GM12878 (cell line): ENCODE measurements at regions not wholly inside any gene's neighbourhood (a gene's known extent, or its start where the extent isn't known, plus 50 kb on each side); places are given as distances from the start of the nearest gene placed in this dataset.

Experiments
- ATAC-seq: fragments of 200-7000 bp; cut with Tn5 transposase; 3 replicates; pipeline ENCODE4 v1.9.1; 2020; ENCODE audit warnings: mild to moderate bottlenecking, moderate library complexity
- BruUV-seq: library from RNA; stranded (reverse); fragments of 400-500 nt; replicated peaks from 2 replicates; lab custom pipeline; 2021; lab: Mats Ljungman, UMichigan
- CTCF ChIA-PET: fragments of 300-600 bp; sonication (Branson Sonifier 250); formaldehyde crosslinking; extraction: SDS; loops from one replicate; lab custom pipeline; 2021; ENCODE audit warnings: inconsistent platforms; lab: Yijun Ruan, JAX
- POLR2A ChIA-PET: fragments of 350-600 bp; formaldehyde crosslinking; extraction: SDS; loops from one replicate; lab custom pipeline; 2021; ENCODE audit warnings: inconsistent platforms; lab: Charles Lee
- RAD21 ChIA-PET: fragments of 300-600 bp; sonication (Branson Sonifier 250); formaldehyde crosslinking; loops from one replicate; lab custom pipeline; 2023; ENCODE audit warnings: antibody characterized with exemption; ENCODE audit not compliant: unreplicated experiment; lab: Charles Lee
- SMC1A ChIA-PET: fragments of 300-600 bp; sonication (Branson Sonifier 250); formaldehyde crosslinking; loops from one replicate; lab custom pipeline; 2023; ENCODE audit not compliant: unreplicated experiment, uncharacterized antibody; lab: Charles Lee
- DNase-seq: peaks from one replicate; pipeline ENCODE4 v3.0.0-alpha.2; 2011; ENCODE audit warnings: low read depth, low spot score
- FAIRE-seq: peaks from 3 replicates; lab custom pipeline; 2011; peaks lifted over from hg19 to GRCh38; lab: Jason Lieb, UNC
- H2AFZ ChIP-seq: 2 replicates; pipeline ENCODE4 v1.6.0; 2011; ENCODE audit warnings: low read depth, low read length, control low read depth; ENCODE audit not compliant: control insufficient read depth
- H3K27ac ChIP-seq: 2 replicates; pipeline ENCODE4 v1.5.1; 2011; ENCODE audit warnings: control low read depth; ENCODE audit not compliant: control insufficient read depth, insufficient read depth
- H3K27me3 ChIP-seq, 2 experiments: replicated peaks in 1 of 2; 2 replicates each; pipeline versions ENCODE4 v1.6.0 to v1.6.1; 2011; ENCODE audit warnings: low read length in 1 of 2; ENCODE audit not compliant: control insufficient read depth in 2 of 2, insufficient read depth in 2 of 2
- H3K36me3 ChIP-seq, 2 experiments: 2 replicates each; pipeline ENCODE4 v1.5.1; 2011; ENCODE audit warnings: low read length in 1 of 2; ENCODE audit not compliant: control insufficient read depth in 2 of 2, insufficient read depth in 2 of 2
- H3K4me1 ChIP-seq: 2 replicates; pipeline ENCODE4 v1.6.1; 2011; ENCODE audit warnings: mild to moderate bottlenecking, low read length, moderate library complexity, mixed read lengths; ENCODE audit not compliant: control insufficient read depth, insufficient read depth
- H3K4me2 ChIP-seq: 2 replicates; pipeline ENCODE4 v1.6.0; 2011; ENCODE audit warnings: control low read depth; ENCODE audit not compliant: control insufficient read depth, insufficient read depth
- H3K4me3 ChIP-seq: fragments of 200-600 bp; sonication (generic); 2 replicates; pipeline ENCODE4 v1.5.1; 2016
- H3K79me2 ChIP-seq: 2 replicates; pipeline ENCODE4 v1.6.0; 2011; ENCODE audit warnings: low read length; ENCODE audit not compliant: control insufficient read depth, insufficient read depth
- H3K9ac ChIP-seq: 2 replicates; pipeline ENCODE4 v1.8.0; 2011; ENCODE audit warnings: low read length, control low read depth, mixed read lengths; ENCODE audit not compliant: control insufficient read depth, insufficient read depth
- H3K9me3 ChIP-seq: replicated peaks from 3 replicates; pipeline ENCODE4 v1.5.1; 2011; ENCODE audit warnings: mild to moderate bottlenecking, low read length; ENCODE audit not compliant: control insufficient read depth, insufficient read depth
- H4K20me1 ChIP-seq: 2 replicates; pipeline ENCODE4 v1.6.0; 2011; ENCODE audit not compliant: control insufficient read depth, insufficient read depth
- ATF7 ChIP-seq: fragments of 450-650 bp; IDR thresholded peaks from 2 replicates; pipeline ENCODE4 v1.6.1; 2016; ENCODE audit warnings: low read depth, mild to moderate bottlenecking
- BHLHE40 ChIP-seq, 2 experiments: fragments of 450-650 bp in 1 of 2; IDR thresholded peaks; 2 replicates each; pipeline ENCODE4 v1.6.1; 2011 to 2017; ENCODE audit warnings: low read depth in 2 of 2, borderline replicate concordance in 1 of 2, improper control_type of control experiment in 1 of 2, low read length in 1 of 2, mild to moderate bottlenecking in 1 of 2
- CREM ChIP-seq: IDR thresholded peaks from 2 replicates; pipeline ENCODE4 v1.6.1; 2014; ENCODE audit warnings: antibody characterized with exemption, low read depth
- E4F1 ChIP-seq: fragments of 450-650 bp; IDR thresholded peaks from 2 replicates; pipeline ENCODE4 v1.6.1; 2018; ENCODE audit warnings: borderline replicate concordance, mild to moderate bottlenecking; ENCODE audit not compliant: partially characterized antibody
- EZH2 ChIP-seq: IDR thresholded peaks from 2 replicates; pipeline ENCODE4 v1.6.1; 2012; ENCODE audit warnings: low read depth, mild to moderate bottlenecking, control low read depth, inconsistent platforms, low read length, borderline replicate concordance; ENCODE audit not compliant: control insufficient read depth
- MTA2 ChIP-seq: fragments of 450-650 bp; IDR thresholded peaks from 2 replicates; pipeline ENCODE4 v1.6.1; 2016; ENCODE audit warnings: low read depth, mild to moderate bottlenecking, moderate library complexity
- MXI1 ChIP-seq: fragments of 150-350 bp; IDR thresholded peaks from 2 replicates; pipeline ENCODE4 v1.6.1; 2011; ENCODE audit warnings: low read depth, mild to moderate bottlenecking, inconsistent platforms, low read length, improper control_type of control experiment
- NFIC ChIP-seq: IDR thresholded peaks from 2 replicates; pipeline ENCODE4 v1.6.1; 2012; ENCODE audit warnings: low read depth, mild to moderate bottlenecking, inconsistent platforms, low read length, moderate library complexity
- NRF1 ChIP-seq: conservative IDR thresholded peaks from 2 replicates; pipeline ENCODE4 v1.6.1; 2011; ENCODE audit warnings: mild to moderate bottlenecking, low read depth, low read length, improper control_type of control experiment
- PAX8 ChIP-seq: fragments of 450-650 bp; IDR thresholded peaks from 2 replicates; pipeline ENCODE4 v1.6.1; 2017; ENCODE audit warnings: mild to moderate bottlenecking, moderate library complexity
- RAD51 ChIP-seq: fragments of 450-650 bp; IDR thresholded peaks from 2 replicates; pipeline ENCODE4 v1.6.1; 2016; ENCODE audit warnings: moderate library complexity, mild to moderate bottlenecking, inconsistent platforms
- SMC3 ChIP-seq: IDR thresholded peaks from 2 replicates; pipeline ENCODE4 v1.6.1; 2011; ENCODE audit warnings: low read length, improper control_type of control experiment, borderline replicate concordance
- SREBF1 ChIP-seq: IDR thresholded peaks from 2 replicates; pipeline ENCODE4 v1.6.1; 2012; ENCODE audit warnings: mild to moderate bottlenecking, low read length
- TBL1XR1 ChIP-seq: IDR thresholded peaks from 2 replicates; pipeline ENCODE4 v1.6.1; 2012; ENCODE audit warnings: low read depth, low read length, improper control_type of control experiment
- TCF3 ChIP-seq: IDR thresholded peaks from 2 replicates; pipeline ENCODE4 v1.6.1; 2012; ENCODE audit warnings: low read depth, mild to moderate bottlenecking, low read length, borderline replicate concordance; ENCODE audit not compliant: insufficient read depth
- WGBS: methylation state at CpG from one replicate; pipeline ENCODE4 v1.1.6; 2016; ENCODE audit warnings: low lambda C conversion rate; ENCODE audit not compliant: insufficient replicate concordance, insufficient coverage; ENCODE audit errors: missing lambda C conversion rate; 5-methylcytosine and 5-hydroxymethylcytosine counted together
- in situ Hi-C: fragments of 300-500 bp; cut with MboI; formaldehyde crosslinking; loops from 9 replicates; pipeline ENCODE4 v1.14.3; 2018; ENCODE audit warnings: mixed read lengths
- intact Hi-C: fragments of 100-400 bp; cut with micrococcal nuclease; formaldehyde crosslinking; loops from one replicate; pipeline ENCODE4 v1.14.2; 2022; ENCODE audit not compliant: unreplicated experiment
- TF ChIP-seq, protein P1 (sequence below): IDR thresholded peaks from 2 replicates; pipeline ENCODE4 v1.6.1; 2011; ENCODE audit warnings: low read depth, mild to moderate bottlenecking, low read length, moderate library complexity, borderline replicate concordance; ENCODE audit errors: extremely low read depth

DNA sequence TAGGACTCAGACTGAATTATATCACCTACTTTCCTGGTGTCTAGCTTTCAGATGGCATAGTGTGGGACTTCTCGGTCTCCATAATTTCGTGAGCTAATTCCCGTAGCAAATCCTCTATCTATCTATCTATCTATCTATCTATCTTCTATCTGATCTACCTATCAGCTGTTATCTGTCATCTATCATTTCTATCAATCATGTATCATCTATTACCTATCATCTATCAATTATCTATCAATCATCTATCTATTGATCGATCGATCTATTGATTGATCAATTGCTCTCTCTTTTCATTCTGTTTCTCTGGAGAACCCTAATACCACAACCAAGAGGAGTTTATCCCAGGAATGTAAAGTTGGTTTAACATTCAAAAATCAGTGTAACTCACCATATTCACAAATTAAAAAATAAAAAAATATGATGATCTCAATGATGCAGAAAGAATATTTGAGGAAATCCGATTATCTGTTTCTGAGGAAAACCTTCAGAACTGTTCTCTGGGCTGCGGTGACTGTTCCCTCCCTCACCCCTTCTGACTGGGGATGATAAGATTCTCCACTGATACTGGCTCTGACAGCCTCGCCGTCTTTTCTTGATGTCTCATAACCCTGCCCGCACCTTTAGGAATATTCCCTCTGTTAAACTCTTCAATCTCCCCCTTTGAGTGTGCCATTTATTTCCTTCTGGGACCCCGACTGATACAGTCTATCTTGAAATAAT is 147.7 kb downstream of the ACTR3B start:
- no peak overlapping the region for H3K27ac ChIP-seq
- WGBS: 52% methylated on average over 11 of the region's 11 CpGs
- H4K20me1 ChIP-seq: no peaks in the 10 kb centered on the region
- H3K36me3 ChIP-seq: no peaks in the 10 kb centered on the region
- no peak overlapping the region for H2AFZ ChIP-seq
- no peaks in the 10 kb centered on the region for H3K27me3 ChIP-seq
- ChIA-PET RAD21 (no interaction called here), POLR2A (no interaction called here), CTCF (no interaction called here)
- no peaks in the 10 kb centered on the region for H3K4me1 ChIP-seq
- no peak overlapping the region for H3K4me2 ChIP-seq
- FAIRE-seq: no peak
- DNase-seq: no peak
- intact Hi-C loops: no loop called here
- no peak overlapping the region for H3K4me3 ChIP-seq
- no peaks in the 10 kb centered on the region for H3K9me3 ChIP-seq
- no peaks in the 10 kb centered on the region for H3K79me2 ChIP-seq
- no peak for ATAC-seq
- H3K9ac ChIP-seq: no peak overlapping the region
- TF ChIP-seq ATF7 (no peak), SMC3 (no peak), RAD51 (no peak), SREBF1 (no peak), BHLHE40 (IDR thresholded peaks at IDR 0.05; ENCODE audit: borderline replicate concordance in 1 of 2, low read depth in 2 of 2, low read length in 1 of 2) (no peak)
- TF ChIP-seq, protein P1, sequence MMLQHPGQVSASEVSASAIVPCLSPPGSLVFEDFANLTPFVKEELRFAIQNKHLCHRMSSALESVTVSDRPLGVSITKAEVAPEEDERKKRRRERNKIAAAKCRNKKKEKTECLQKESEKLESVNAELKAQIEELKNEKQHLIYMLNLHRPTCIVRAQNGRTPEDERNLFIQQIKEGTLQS: no peak
- TF ChIP-seq, all 136 proteins: peak for 0
- no TSS peak for BruUV-seq
- SMC1A ChIA-PET: interaction anchor here (0.8 kb wide), 1 partner anchor 8 kb away, joined by 3 read pairs; no protein-coding TSS in a partner anchor
- in situ Hi-C loops: no loop called here

GRCh38 chr7:152909280-152909679 is 149.7 kb downstream of the ACTR3B start:
- 39% methylated on average over 6 of the region's 6 CpGs for WGBS
- H3K4me3 ChIP-seq: no peak overlapping the region
- H3K27me3 ChIP-seq: no peaks in the 10 kb centered on the region
- no peak overlapping the region for H3K27ac ChIP-seq
- BruUV-seq: no TSS peak
- FAIRE-seq (no peak), DNase-seq (no peak), ATAC-seq (no peak)
- intact Hi-C loops: no loop called here
- ChIA-PET CTCF (no interaction called here), RAD21 (no interaction called here), POLR2A (no interaction called here), SMC1A (no interaction called here)
- H3K36me3 ChIP-seq: no peaks in the 10 kb centered on the region
- no peak overlapping the region for H2AFZ ChIP-seq
- no peak overlapping the region for H3K9ac ChIP-seq
- no peaks in the 10 kb centered on the region for H3K4me1 ChIP-seq
- no peaks in the 10 kb centered on the region for H4K20me1 ChIP-seq
- no peak overlapping the region for H3K4me2 ChIP-seq
- in situ Hi-C loops: no loop called here
- no peaks in the 10 kb centered on the region for H3K79me2 ChIP-seq
- H3K9me3 ChIP-seq: no peaks in the 10 kb centered on the region
- TF ChIP-seq RAD51: no peak
- no peak for TF ChIP-seq MXI1
- no peak for TF ChIP-seq NRF1
- no peak for TF ChIP-seq TBL1XR1
- TF ChIP-seq NFIC: no peak
- no peak for TF ChIP-seq CREM
- no peak for TF ChIP-seq MTA2
- TF ChIP-seq TCF3: no peak
- TF ChIP-seq PAX8: no peak
- no peak for TF ChIP-seq E4F1
- no peak for TF ChIP-seq EZH2
